ENCODE measurements at regions not wholly inside any gene's neighbourhood (a gene's known extent, or its start where the extent isn't known, plus 50 kb on each side); places are given as distances from the start of the nearest gene placed in this dataset.

DNA sequence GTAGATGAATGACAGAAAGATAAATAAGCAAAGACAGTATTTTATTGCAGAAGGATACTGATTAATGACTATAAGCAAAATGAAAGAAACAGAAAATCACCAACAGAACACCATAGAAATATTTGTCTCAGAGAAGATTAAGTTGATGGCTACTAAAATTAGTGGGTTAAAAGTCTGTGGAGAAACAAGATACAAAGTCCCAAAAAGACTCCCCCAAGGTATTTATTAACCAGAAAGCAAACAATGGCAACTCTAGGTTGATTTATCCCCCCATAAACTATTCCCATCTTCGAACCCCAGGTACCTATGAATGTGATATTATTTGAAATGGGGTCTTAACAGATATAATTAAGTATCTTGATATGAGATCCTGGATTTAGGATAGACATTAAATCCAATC is 1104.5 kb upstream of the PHF14 start:
- no peak for DNase-seq (ENCODE audit: low read depth, low spot score)
- CTCF ChIA-PET: no interaction called here
- Histone ChIP-seq H3K27me3 (ENCODE audit: control insufficient read depth, insufficient read depth, low read length) (no peaks in the 10 kb centered on the region), H3K9me3 (ENCODE audit: control insufficient read depth, insufficient read depth, low read length) (peaks cover 7% of the 10 kb centered on the region), H3K4me3 (ENCODE audit: low read depth, low read length) (no peak overlapping the region), H3K27ac (ENCODE audit: low read depth, low read length) (no peak overlapping the region)
- POLR2A ChIA-PET: no interaction called here
- TF ChIP-seq, protein P1, sequence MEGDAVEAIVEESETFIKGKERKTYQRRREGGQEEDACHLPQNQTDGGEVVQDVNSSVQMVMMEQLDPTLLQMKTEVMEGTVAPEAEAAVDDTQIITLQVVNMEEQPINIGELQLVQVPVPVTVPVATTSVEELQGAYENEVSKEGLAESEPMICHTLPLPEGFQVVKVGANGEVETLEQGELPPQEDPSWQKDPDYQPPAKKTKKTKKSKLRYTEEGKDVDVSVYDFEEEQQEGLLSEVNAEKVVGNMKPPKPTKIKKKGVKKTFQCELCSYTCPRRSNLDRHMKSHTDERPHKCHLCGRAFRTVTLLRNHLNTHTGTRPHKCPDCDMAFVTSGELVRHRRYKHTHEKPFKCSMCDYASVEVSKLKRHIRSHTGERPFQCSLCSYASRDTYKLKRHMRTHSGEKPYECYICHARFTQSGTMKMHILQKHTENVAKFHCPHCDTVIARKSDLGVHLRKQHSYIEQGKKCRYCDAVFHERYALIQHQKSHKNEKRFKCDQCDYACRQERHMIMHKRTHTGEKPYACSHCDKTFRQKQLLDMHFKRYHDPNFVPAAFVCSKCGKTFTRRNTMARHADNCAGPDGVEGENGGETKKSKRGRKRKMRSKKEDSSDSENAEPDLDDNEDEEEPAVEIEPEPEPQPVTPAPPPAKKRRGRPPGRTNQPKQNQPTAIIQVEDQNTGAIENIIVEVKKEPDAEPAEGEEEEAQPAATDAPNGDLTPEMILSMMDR (IDR thresholded peaks at IDR 0.05; ENCODE audit: low read depth, low read length): no peak

DNA sequence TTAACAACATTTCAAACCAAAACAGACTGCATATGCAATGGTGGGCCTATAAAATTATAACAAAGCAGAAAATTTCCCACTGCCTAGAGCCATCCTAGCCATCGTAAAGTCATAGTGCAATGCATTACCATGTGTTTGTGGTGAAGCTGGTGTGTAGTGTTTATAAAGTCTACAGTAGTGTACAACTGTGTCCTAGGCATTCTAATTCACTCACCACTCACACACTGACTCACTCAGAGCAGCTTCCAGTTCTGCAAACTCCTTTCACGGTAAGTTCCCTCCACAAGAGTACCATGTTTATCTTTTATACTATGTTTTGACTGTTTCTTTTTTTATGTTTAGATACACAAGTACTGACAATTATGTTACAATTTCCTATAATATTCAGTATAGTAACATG is 1104.1 kb upstream of the PHF14 start:
- Histone ChIP-seq H3K9me3 (ENCODE audit: control insufficient read depth, insufficient read depth, low read length) (peaks cover 7% of the 10 kb centered on the region), H3K4me3 (ENCODE audit: low read depth, low read length) (no peak overlapping the region), H3K27ac (ENCODE audit: low read depth, low read length) (no peak overlapping the region), H3K27me3 (ENCODE audit: control insufficient read depth, insufficient read depth, low read length) (no peaks in the 10 kb centered on the region)
- DNase-seq (ENCODE audit: low read depth, low spot score): no peak
- CTCF ChIA-PET: no interaction called here
- TF ChIP-seq, protein P1 (IDR thresholded peaks at IDR 0.05; ENCODE audit: low read depth, low read length): no peak
- POLR2A ChIA-PET: no interaction called here

GRCh38 chr7:9870674-9871073 is 1103.0 kb upstream of the PHF14 start:
- CTCF ChIA-PET: no interaction called here
- DNase-seq (ENCODE audit: low read depth, low spot score): no peak

GRCh38 chr7:9874182-9874581 is 1099.5 kb upstream of the PHF14 start:
- TF ChIP-seq, protein P1 (IDR thresholded peaks at IDR 0.05; ENCODE audit: low read depth, low read length): no peak
- H3K4me3 ChIP-seq (ENCODE audit: low read depth, low read length): no peak overlapping the region
- H3K9me3 ChIP-seq (ENCODE audit: control insufficient read depth, insufficient read depth, low read length): peaks cover 11% of the 10 kb centered on the region
- no peaks in the 10 kb centered on the region for H3K27me3 ChIP-seq (ENCODE audit: control insufficient read depth, insufficient read depth, low read length)
- CTCF ChIA-PET: no interaction called here
- POLR2A ChIA-PET: no interaction called here
- DNase-seq (ENCODE audit: low read depth, low spot score): no peak
- H3K27ac ChIP-seq (ENCODE audit: low read depth, low read length): no peak overlapping the region

More at GRCh38 chr7:9870674-9871073, 1103.0 kb upstream of the PHF14 start:
- no peak overlapping the region for H3K4me3 ChIP-seq (ENCODE audit: low read depth, low read length)
- TF ChIP-seq, protein P1 (IDR thresholded peaks at IDR 0.05; ENCODE audit: low read depth, low read length): no peak
- H3K27ac ChIP-seq (ENCODE audit: low read depth, low read length): no peak overlapping the region
- H3K27me3 ChIP-seq (ENCODE audit: control insufficient read depth, insufficient read depth, low read length): no peaks in the 10 kb centered on the region
- POLR2A ChIA-PET: no interaction called here
- peaks cover 7% of the 10 kb centered on the region for H3K9me3 ChIP-seq (ENCODE audit: control insufficient read depth, insufficient read depth, low read length)

DNA sequence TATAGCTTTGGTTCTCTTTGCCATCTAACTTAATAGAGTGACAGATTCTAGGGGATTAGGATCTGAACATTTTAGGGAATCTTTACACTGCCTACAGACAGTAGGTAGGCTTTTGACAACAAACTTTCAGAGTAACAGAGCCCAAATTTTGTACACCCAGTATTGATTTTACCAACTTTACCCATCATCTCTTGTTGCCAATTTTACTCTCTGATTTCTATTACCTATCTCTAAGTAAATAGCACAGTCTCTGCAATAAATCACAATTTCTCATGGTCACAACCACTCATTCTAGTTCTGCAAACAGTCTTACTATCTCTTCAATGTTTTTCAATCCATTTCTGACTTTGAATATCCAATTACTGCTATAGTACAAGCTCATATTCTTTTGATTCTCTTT is 1097.6 kb upstream of the PHF14 start:
- POLR2A ChIA-PET: no interaction called here
- Histone ChIP-seq H3K27ac (ENCODE audit: low read depth, low read length) (no peak overlapping the region), H3K27me3 (ENCODE audit: control insufficient read depth, insufficient read depth, low read length) (no peaks in the 10 kb centered on the region), H3K4me3 (ENCODE audit: low read depth, low read length) (no peak overlapping the region), H3K9me3 (ENCODE audit: control insufficient read depth, insufficient read depth, low read length) (peaks cover 7% of the 10 kb centered on the region; the same call in 1 of the 2 replicates)
- TF ChIP-seq, protein P1 (IDR thresholded peaks at IDR 0.05; ENCODE audit: low read depth, low read length): no peak
- DNase-seq (ENCODE audit: low read depth, low spot score): no peak
- CTCF ChIA-PET: no interaction called here

Measured in AG04450 (cell line).